ENCODE measurements at regions not wholly inside any gene's neighbourhood (a gene's known extent, or its start where the extent isn't known, plus 50 kb on each side); places are given as distances from the start of the nearest gene placed in this dataset.

- Histone ChIP-seq H3K9ac (ENCODE audit: low read depth in 1 of 2, low read length in 2 of 2) (no peak overlapping the region), H3K9me3 (ENCODE audit: control insufficient read depth in 1 of 2, low read length in 2 of 2) (peaks cover 4 to 7% of the 10 kb centered on the region in 2 donors), H3K27ac (ENCODE audit: low read depth, low read length) (no peak overlapping the region), H3K27me3 (ENCODE audit: control insufficient read depth in 1 of 2, insufficient read depth in 2 of 2, low read length in 2 of 2) (no peaks in the 10 kb centered on the region), H3K4me1 (ENCODE audit: control insufficient read depth in 1 of 2, insufficient read depth in 2 of 2, low read length in 2 of 2) (no peaks in the 10 kb centered on the region), H3K36me3 (ENCODE audit: control insufficient read depth in 1 of 2, insufficient read depth in 2 of 2, low read length in 2 of 2) (no peaks in the 10 kb centered on the region), H3K4me3 (ENCODE audit: low read depth in 1 of 2, low read length in 2 of 2) (no peak overlapping the region)
Observed at GRCh38 chr10:108454224-108454623, 1289.7 kb upstream of the SORCS1 start.

- H3K9me3 ChIP-seq (ENCODE audit: control insufficient read depth in 1 of 2, low read length in 2 of 2) = peaks cover 0 to 7% of the 10 kb centered on the region in 2 donors
- H3K4me3 ChIP-seq (ENCODE audit: low read depth in 1 of 2, low read length in 2 of 2) = no peak overlapping the region
- no peaks in the 10 kb centered on the region for H3K27me3 ChIP-seq (ENCODE audit: control insufficient read depth in 1 of 2, insufficient read depth in 2 of 2, low read length in 2 of 2)
- no peaks in the 10 kb centered on the region for H3K4me1 ChIP-seq (ENCODE audit: control insufficient read depth in 1 of 2, insufficient read depth in 2 of 2, low read length in 2 of 2)
- H3K27ac ChIP-seq (ENCODE audit: low read depth, low read length) = no peak overlapping the region
- no peak overlapping the region for H3K9ac ChIP-seq (ENCODE audit: low read depth in 1 of 2, low read length in 2 of 2)
- H3K36me3 ChIP-seq (ENCODE audit: control insufficient read depth in 1 of 2, insufficient read depth in 2 of 2, low read length in 2 of 2) = no peaks in the 10 kb centered on the region
Observed at GRCh38 chr10:108453166-108453565, 1288.7 kb upstream of the SORCS1 start.

- Histone ChIP-seq H3K4me3 (ENCODE audit: low read depth in 1 of 2, low read length in 2 of 2) (no peak overlapping the region), H3K27me3 (ENCODE audit: control insufficient read depth in 1 of 2, insufficient read depth in 2 of 2, low read length in 2 of 2) (no peaks in the 10 kb centered on the region), H3K27ac (ENCODE audit: low read depth, low read length) (no peak overlapping the region), H3K9ac (ENCODE audit: low read depth in 1 of 2, low read length in 2 of 2) (no peak overlapping the region), H3K9me3 (ENCODE audit: control insufficient read depth in 1 of 2, low read length in 2 of 2) (peaks cover 0 to 7% of the 10 kb centered on the region in 2 donors), H3K36me3 (ENCODE audit: control insufficient read depth in 1 of 2, insufficient read depth in 2 of 2, low read length in 2 of 2) (no peaks in the 10 kb centered on the region), H3K4me1 (ENCODE audit: control insufficient read depth in 1 of 2, insufficient read depth in 2 of 2, low read length in 2 of 2) (no peaks in the 10 kb centered on the region)
Observed at GRCh38 chr10:108452533-108452932, 1288.0 kb upstream of the SORCS1 start.

GRCh38 chr10:108450280-108450679 is 1285.8 kb upstream of the SORCS1 start:
- H3K36me3 ChIP-seq (ENCODE audit: control insufficient read depth in 1 of 2, insufficient read depth in 2 of 2, low read length in 2 of 2) = no peaks in the 10 kb centered on the region
- H3K9me3 ChIP-seq (ENCODE audit: control insufficient read depth in 1 of 2, low read length in 2 of 2) = peaks cover 0 to 7% of the 10 kb centered on the region in 2 donors
- no peaks in the 10 kb centered on the region for H3K27me3 ChIP-seq (ENCODE audit: control insufficient read depth in 1 of 2, insufficient read depth in 2 of 2, low read length in 2 of 2)
- no peak overlapping the region for H3K4me3 ChIP-seq (ENCODE audit: low read depth in 1 of 2, low read length in 2 of 2)
- H3K9ac ChIP-seq (ENCODE audit: low read depth in 1 of 2, low read length in 2 of 2) = no peak overlapping the region
- no peak overlapping the region for H3K27ac ChIP-seq (ENCODE audit: low read depth, low read length)
- H3K4me1 ChIP-seq (ENCODE audit: control insufficient read depth in 1 of 2, insufficient read depth in 2 of 2, low read length in 2 of 2) = no peaks in the 10 kb centered on the region

- Histone ChIP-seq H3K9me3 (ENCODE audit: control insufficient read depth in 1 of 2, low read length in 2 of 2) (no peaks in the 10 kb centered on the region), H3K27ac (ENCODE audit: low read depth, low read length) (no peak overlapping the region), H3K4me3 (ENCODE audit: low read depth in 1 of 2, low read length in 2 of 2) (no peak overlapping the region), H3K9ac (ENCODE audit: low read depth in 1 of 2, low read length in 2 of 2) (no peak overlapping the region), H3K27me3 (ENCODE audit: control insufficient read depth in 1 of 2, insufficient read depth in 2 of 2, low read length in 2 of 2) (no peaks in the 10 kb centered on the region), H3K4me1 (ENCODE audit: control insufficient read depth in 1 of 2, insufficient read depth in 2 of 2, low read length in 2 of 2) (no peaks in the 10 kb centered on the region), H3K36me3 (ENCODE audit: control insufficient read depth in 1 of 2, insufficient read depth in 2 of 2, low read length in 2 of 2) (no peaks in the 10 kb centered on the region)
Observed at GRCh38 chr10:108445746-108446145, 1281.2 kb upstream of the SORCS1 start.

- Histone ChIP-seq H3K36me3 (ENCODE audit: control insufficient read depth in 1 of 2, insufficient read depth in 2 of 2, low read length in 2 of 2) (no peaks in the 10 kb centered on the region), H3K4me1 (ENCODE audit: control insufficient read depth in 1 of 2, insufficient read depth in 2 of 2, low read length in 2 of 2) (no peaks in the 10 kb centered on the region), H3K9ac (ENCODE audit: low read depth in 1 of 2, low read length in 2 of 2) (no peak overlapping the region), H3K9me3 (ENCODE audit: control insufficient read depth in 1 of 2, low read length in 2 of 2) (no peaks in the 10 kb centered on the region), H3K4me3 (ENCODE audit: low read depth in 1 of 2, low read length in 2 of 2) (no peak overlapping the region), H3K27ac (ENCODE audit: low read depth, low read length) (no peak overlapping the region), H3K27me3 (ENCODE audit: control insufficient read depth in 1 of 2, insufficient read depth in 2 of 2, low read length in 2 of 2) (no peaks in the 10 kb centered on the region)
Observed at GRCh38 chr10:108443636-108444035, 1279.1 kb upstream of the SORCS1 start.

GRCh38 chr10:108439397-108439796 is 1274.9 kb upstream of the SORCS1 start:
- no peaks in the 10 kb centered on the region for H3K9me3 ChIP-seq (ENCODE audit: control insufficient read depth in 1 of 2, low read length in 2 of 2)
- H3K27me3 ChIP-seq (ENCODE audit: control insufficient read depth in 1 of 2, insufficient read depth in 2 of 2, low read length in 2 of 2) = no peaks in the 10 kb centered on the region
- no peaks in the 10 kb centered on the region for H3K4me1 ChIP-seq (ENCODE audit: control insufficient read depth in 1 of 2, insufficient read depth in 2 of 2, low read length in 2 of 2)
- no peak overlapping the region for H3K27ac ChIP-seq (ENCODE audit: low read depth, low read length)
- no peak overlapping the region for H3K9ac ChIP-seq (ENCODE audit: low read depth in 1 of 2, low read length in 2 of 2)
- H3K4me3 ChIP-seq (ENCODE audit: low read depth in 1 of 2, low read length in 2 of 2) = no peak overlapping the region
- no peaks in the 10 kb centered on the region for H3K36me3 ChIP-seq (ENCODE audit: control insufficient read depth in 1 of 2, insufficient read depth in 2 of 2, low read length in 2 of 2)

GRCh38 chr10:108436096-108436495 is 1271.6 kb upstream of the SORCS1 start:
- H3K9ac ChIP-seq (ENCODE audit: low read depth in 1 of 2, low read length in 2 of 2) = no peak overlapping the region
- no peaks in the 10 kb centered on the region for H3K27me3 ChIP-seq (ENCODE audit: control insufficient read depth in 1 of 2, insufficient read depth in 2 of 2, low read length in 2 of 2)
- H3K36me3 ChIP-seq (ENCODE audit: control insufficient read depth in 1 of 2, insufficient read depth in 2 of 2, low read length in 2 of 2) = no peaks in the 10 kb centered on the region
- H3K4me3 ChIP-seq (ENCODE audit: low read depth in 1 of 2, low read length in 2 of 2) = no peak overlapping the region
- H3K4me1 ChIP-seq (ENCODE audit: control insufficient read depth in 1 of 2, insufficient read depth in 2 of 2, low read length in 2 of 2) = no peaks in the 10 kb centered on the region
- no peaks in the 10 kb centered on the region for H3K9me3 ChIP-seq (ENCODE audit: control insufficient read depth in 1 of 2, low read length in 2 of 2)
- H3K27ac ChIP-seq (ENCODE audit: low read depth, low read length) = no peak overlapping the region

- Histone ChIP-seq H3K27ac (ENCODE audit: low read depth, low read length) (no peak overlapping the region), H3K9me3 (ENCODE audit: control insufficient read depth in 1 of 2, low read length in 2 of 2) (no peaks in the 10 kb centered on the region), H3K36me3 (ENCODE audit: control insufficient read depth in 1 of 2, insufficient read depth in 2 of 2, low read length in 2 of 2) (no peaks in the 10 kb centered on the region), H3K4me3 (ENCODE audit: low read depth in 1 of 2, low read length in 2 of 2) (no peak overlapping the region), H3K4me1 (ENCODE audit: control insufficient read depth in 1 of 2, insufficient read depth in 2 of 2, low read length in 2 of 2) (no peaks in the 10 kb centered on the region), H3K9ac (ENCODE audit: low read depth in 1 of 2, low read length in 2 of 2) (no peak overlapping the region), H3K27me3 (ENCODE audit: control insufficient read depth in 1 of 2, insufficient read depth in 2 of 2, low read length in 2 of 2) (no peaks in the 10 kb centered on the region)
Observed at GRCh38 chr10:108434559-108435252, 1270.2 kb upstream of the SORCS1 start.

- Histone ChIP-seq H3K4me3 (ENCODE audit: low read depth in 1 of 2, low read length in 2 of 2) (no peak overlapping the region), H3K27ac (ENCODE audit: low read depth, low read length) (no peak overlapping the region), H3K9me3 (ENCODE audit: control insufficient read depth in 1 of 2, low read length in 2 of 2) (no peaks in the 10 kb centered on the region), H3K27me3 (ENCODE audit: control insufficient read depth in 1 of 2, insufficient read depth in 2 of 2, low read length in 2 of 2) (no peaks in the 10 kb centered on the region), H3K9ac (ENCODE audit: low read depth in 1 of 2, low read length in 2 of 2) (no peak overlapping the region), H3K36me3 (ENCODE audit: control insufficient read depth in 1 of 2, insufficient read depth in 2 of 2, low read length in 2 of 2) (no peaks in the 10 kb centered on the region), H3K4me1 (ENCODE audit: control insufficient read depth in 1 of 2, insufficient read depth in 2 of 2, low read length in 2 of 2) (no peaks in the 10 kb centered on the region)
Observed at GRCh38 chr10:108427146-108427545, 1262.6 kb upstream of the SORCS1 start.

Measured in duodenal mucosa (tissue), 2 donors.